HG03045 (cell line): ENCODE measurements at regions not wholly inside any gene's neighbourhood (a gene's known extent, or its start where the extent isn't known, plus 50 kb on each side); places are given as distances from the start of the nearest gene placed in this dataset.

Source experiments
- ATAC-seq: cut with Tn5 transposase; IDR thresholded peaks from one replicate; pipeline ENCODE4 v1.9.1; 2021; ENCODE audit warnings: mild to moderate bottlenecking, moderate library complexity; ENCODE audit not compliant: unreplicated experiment

- no peak for ATAC-seq
Observed at GRCh38 chr6:14912706-14913105, 333.2 kb upstream of the JARID2 start.

- ATAC-seq = no peak
Observed at GRCh38 chr6:14913931-14914330, 331.9 kb upstream of the JARID2 start.

DNA sequence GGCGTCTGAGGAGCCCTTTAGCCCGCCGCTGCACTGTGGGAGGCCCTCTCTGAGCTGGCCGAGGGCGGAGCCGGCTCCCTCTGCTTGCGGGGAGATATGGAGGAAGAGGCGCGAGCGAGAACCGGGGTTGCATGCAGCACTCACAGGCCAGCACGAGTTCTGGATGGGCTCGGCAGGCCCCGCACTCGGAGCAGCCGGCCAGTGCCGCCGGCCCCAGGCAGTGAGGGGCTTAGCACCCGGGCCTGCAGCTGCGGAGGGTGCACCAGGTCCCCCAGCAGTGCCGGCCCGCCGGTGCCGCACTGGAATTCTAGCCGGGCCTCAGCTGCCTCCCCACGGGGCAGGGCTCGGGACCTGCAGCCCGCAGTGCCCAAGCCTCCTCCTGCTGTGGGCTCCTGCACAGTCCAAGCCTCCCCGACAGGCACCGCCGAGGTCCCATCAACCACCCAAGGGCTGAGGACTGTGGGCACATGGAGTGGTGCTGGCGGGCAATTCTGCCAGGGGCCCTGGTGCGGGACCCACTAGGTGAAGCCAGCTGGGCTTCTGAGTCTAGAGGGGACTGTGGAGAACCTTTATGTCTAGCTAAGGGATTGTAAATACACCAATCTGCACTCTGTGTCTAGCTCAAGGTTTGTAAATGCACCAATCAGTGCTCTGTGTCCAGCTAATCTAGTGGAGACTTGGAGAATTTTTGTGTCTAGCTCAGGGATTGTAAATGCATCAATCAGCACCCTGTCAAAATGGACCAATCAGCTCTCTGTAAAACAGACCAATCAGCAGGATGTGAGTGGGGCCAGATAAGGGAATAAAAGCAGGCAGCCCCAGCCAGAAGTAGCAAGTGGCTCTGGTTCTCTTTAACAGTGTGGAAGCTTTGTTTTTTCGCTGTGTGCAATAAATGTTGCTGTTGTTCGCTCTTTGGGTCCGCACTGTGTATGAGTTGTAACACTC, 329.7 kb upstream of the JARID2 start:
- no peak for ATAC-seq

DNA sequence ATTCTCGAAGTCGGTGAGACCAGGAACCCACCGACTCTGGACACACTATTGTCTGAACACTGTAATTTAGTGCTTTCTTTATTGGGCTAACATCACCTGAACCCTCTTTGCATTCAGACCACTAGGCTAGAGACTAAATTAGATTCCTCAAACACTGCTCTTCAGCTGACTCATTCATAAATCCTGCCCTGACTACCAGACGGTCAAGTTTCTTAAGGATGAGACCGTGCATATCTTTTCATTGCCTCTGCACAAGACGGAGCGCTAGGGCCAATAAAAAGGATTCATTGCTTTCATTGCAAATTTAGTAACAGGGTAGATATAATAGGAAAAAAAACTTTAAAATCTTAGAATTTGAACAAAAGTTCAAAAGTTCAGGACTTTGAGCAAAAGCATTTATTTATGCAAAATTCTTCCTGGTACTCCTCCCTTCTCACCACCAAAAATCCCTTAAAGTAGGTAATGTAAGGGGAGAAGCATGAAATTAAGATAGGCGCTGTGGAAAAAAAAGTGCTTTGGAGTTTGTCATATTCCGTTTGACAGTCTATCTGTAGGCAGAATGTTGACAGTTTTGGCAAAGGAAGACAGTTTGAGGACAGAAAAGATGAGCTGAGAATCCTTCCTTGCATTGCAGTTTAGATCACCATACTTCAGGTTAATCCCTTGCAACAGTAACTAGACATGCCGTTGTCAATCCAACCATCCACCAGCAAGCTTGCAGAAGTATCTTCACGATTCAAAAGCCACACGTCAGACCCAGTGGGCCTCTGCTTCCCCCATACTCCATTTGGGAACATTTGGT, 328.6 kb upstream of the JARID2 start:
- no peak for ATAC-seq

DNA sequence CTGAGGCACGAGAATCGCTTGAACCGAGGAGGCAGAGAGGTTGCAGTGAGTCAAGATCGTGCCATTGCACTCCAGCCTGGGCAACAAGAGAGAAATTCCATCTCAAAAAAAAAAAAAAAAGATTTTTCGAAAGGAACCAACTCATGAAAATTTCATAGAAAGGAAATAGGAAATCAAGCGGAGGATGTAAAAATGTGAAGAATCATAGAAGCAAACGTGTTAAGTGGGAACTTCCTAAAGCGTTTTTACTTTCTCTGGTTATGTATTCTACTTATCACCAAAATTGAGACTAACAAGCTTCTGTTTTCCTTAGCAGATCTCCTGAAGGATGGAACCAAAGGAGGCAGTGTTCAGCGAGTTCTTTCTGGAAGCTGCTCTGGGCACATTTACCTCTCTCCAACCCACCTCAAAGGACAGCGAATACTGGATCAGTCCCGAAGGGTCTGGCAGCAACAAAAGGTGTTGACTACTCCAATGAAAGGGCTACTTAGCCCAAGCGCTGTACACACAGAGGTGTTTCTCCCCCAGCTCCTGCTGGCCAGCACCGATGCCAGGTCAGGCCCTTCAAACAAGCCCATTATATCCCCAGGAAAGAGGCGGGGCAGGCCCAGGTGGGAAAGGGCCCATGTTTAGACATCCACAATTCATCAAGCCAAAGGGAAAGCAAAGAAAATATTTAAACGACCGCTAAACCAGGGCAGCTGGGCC, 327.5 kb upstream of the JARID2 start:
- ATAC-seq = no peak

DNA sequence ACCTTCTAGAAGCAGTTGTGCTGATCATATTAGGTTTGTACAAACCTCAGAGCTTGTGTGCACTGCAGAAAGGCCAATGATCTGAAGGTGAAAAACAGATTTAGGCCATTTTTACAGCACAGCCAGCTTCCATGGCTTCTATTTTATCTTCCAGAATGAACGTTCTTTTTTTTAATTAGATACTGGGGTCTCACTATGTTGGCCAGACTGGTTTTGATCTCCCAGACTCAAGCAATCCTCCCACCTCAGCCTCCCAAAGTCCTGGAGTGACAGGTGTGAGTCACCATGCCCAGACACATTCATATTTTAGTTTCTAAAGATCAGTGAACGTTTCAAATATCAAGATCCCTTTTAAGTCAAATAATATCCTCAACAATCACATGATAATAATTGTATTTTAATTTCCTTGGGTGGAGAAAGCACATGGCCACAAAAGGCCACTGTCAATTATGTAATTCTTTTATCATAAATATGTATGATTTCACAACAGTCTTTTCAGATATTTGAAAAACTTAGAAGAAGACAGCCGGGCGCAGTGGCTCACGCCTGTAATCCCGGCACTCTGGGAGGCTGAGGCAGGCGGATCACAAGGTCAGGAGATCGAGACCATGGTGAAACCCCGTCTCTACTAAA, 326.7 kb upstream of the JARID2 start:
- no peak for ATAC-seq

DNA sequence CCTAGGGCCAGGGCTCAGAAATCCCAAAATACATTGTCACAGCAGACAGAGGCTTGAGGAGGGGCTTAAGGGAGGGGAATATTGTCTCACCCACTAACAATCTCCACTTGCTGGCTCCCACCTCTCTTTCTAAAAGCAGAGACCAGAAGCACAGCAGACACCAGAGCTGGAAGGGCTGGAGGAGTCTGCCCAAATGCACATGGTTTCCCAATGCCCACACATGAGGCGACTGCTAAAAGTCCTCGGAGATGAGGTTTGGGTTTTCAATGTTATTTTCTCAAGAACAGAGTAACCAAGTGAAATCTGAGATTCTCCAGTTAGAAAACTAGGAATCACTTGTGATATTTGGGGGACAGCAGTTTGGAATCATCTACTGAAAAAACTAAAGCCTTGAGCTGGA, 325.6 kb upstream of the JARID2 start:
- ATAC-seq = no peak

- no peak for ATAC-seq
Observed at GRCh38 chr6:14921170-14921569, 324.7 kb upstream of the JARID2 start.

- no peak for ATAC-seq
Observed at GRCh38 chr6:14921878-14922671, 323.8 kb upstream of the JARID2 start.

DNA sequence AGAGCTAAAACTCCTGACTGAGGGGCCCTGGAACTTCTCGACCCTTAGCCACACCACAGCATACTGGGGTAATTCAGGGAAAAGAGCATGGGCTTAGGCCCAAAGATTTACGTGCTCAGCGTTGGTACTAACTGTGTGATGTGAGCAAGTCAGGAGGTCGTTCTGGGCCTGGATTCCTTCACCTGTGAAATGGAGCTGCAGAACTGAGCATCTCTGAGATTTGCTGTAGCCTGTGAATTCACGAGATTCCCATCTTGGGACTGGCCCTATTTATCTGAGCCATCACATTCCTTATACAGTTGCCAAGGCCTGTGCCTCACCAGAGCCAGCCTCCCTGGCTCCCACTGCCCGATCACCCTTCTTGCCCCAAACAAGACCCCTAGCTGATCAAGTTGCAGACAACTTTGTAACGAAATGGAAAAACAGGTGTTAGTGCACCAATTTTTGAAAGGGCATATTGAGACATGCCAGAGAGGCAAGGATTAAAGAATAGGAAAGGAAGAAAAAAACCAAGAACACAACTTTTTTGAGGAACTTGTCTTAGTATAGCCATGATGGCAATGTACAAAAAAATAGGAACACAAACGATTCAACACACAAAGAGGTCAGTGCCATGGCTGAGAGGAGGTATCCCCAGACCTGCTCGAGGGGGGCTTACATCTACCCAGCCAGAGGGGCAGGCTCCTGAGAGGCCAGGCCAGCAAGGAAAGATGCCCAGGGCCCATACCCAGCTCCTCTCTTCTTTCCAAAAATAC, 323.0 kb upstream of the JARID2 start:
- ATAC-seq = no peak

- ATAC-seq = no peak
Observed at GRCh38 chr6:14924126-14925024, 321.5 kb upstream of the JARID2 start.

DNA sequence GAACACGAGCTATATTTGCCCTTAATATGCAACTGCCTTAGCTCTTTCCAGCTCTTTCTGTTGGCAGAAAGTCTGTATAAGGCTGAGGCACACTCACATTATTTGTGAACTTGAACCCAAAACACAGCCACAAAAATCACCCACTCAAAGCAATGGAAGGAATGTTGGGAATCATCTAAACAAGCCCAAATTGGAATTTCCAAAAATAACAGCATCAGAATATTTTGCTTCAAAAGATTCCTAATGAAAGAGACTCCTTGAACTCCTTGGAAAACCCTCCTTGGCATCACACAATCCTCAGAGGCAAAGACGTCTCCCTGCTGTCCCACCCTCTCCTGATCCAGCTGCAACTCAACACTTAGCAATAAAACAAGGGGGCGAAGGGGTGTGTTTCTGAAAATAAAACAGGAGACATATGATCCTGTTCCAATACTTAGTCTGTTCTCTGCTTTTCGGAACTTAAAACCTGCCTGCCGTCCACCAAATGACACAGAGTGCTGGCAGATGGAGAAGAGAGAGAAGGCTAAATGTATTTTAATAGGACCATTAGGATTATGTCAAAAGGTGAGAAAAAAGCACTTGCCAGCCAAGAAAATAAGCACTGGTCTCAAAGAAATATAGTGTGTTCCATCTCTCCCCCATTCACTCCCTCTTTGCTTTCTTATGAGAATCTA, 320.7 kb upstream of the JARID2 start:
- no peak for ATAC-seq

DNA sequence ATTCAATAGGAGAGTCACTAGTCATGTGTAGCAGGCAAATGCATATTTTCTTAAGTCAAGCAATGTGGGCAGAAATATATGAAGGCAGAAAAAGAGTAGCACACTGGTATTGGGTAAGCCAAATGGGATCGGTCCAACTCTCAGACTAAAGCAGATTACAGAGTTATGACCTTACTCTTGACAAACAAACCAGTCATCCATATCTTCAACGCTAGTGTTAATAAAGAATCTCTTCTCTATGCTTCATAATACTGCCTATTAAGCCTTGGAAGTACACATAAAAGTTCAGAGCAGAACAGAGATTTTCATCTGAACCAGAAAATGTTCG, 320.2 kb upstream of the JARID2 start:
- ATAC-seq = no peak

DNA sequence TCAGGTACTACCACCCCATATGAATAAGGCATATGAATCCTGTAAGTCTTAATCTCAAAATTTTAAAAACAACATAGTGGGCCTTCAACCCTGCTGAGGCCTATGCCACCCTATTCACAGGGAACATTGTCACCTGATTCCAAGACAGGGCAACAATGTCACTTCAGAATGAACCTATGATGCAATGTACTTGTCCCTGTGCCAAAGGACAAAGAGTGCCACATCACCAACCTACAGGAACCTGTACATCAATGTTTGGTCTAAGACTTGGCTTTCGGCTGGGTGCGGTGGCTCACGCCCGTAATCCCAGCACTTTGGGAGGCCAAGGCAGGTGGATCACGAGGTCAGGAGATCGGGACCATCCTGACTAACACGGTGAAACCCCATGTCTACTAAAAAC, 318.5 kb upstream of the JARID2 start:
- no peak for ATAC-seq

GRCh38 chr6:14929291-14929690, 316.6 kb upstream of the JARID2 start:
- no peak for ATAC-seq

GRCh38 chr6:14930366-14930989, 315.4 kb upstream of the JARID2 start:
- ATAC-seq = no peak

DNA sequence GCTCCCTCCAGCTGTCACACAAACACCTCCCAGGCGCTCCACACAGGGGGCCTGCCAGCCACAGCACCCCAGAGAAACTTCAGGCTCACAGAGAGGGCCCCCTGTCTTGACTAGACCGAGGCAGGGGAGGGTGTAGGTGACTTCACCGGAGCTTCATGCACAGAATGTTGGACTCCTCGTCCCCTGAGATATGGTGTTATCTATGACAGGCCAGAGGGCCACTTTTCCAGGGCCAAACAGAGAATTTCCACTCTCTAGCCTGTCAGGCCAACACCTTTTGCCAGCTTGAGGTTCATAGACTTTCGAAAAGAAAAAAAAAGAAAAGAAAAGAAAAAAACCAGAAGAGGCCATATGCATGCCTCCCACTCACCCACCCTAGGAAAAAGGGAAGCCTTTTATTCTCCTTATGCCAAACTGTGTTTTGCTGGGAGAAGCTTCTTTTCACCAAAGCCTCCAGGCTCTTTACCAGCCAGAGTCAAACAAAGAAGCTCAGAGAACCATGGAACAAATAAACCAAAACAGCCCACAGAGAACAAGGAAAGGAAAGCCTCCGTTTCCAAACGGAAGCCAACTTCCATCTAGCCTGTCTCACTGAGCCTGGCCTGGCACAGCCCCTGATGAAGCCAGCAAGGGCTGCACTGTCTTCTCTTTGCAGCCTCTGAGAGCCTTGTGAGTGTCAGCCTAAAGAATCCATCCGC, 313.2 kb upstream of the JARID2 start:
- ATAC-seq = no peak
